ENCODE measurements at regions not wholly inside any gene's neighbourhood (a gene's known extent, or its start where the extent isn't known, plus 50 kb on each side); places are given as distances from the start of the nearest gene placed in this dataset.

DNA sequence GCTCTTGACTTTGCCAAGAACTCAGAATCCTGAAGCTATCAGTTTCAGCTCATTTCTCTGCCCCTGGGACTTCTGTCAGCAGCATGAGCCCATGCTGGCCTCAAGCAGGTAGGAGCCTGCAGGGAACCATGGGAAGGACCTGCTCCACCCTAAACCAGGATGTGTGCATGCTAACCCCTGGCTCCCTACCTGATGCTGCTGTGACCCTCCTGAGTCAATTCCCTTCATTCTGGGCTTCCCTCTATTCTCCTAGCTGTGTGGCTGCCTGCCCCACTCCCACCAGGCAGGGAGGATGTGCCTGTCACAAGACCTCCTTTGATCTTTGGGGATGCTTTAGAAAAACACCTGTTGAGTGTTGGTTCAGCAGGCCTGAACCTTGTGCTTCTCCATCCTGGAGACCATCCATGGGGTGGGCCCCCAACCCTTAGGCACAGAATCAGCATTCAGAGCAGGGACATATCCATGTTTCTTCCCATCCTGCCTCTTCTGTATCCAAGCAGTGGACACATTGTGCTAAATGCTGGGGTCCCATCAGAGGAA lies 117.1 kb upstream of the CCL21 start:
- TF ChIP-seq, protein P1, sequence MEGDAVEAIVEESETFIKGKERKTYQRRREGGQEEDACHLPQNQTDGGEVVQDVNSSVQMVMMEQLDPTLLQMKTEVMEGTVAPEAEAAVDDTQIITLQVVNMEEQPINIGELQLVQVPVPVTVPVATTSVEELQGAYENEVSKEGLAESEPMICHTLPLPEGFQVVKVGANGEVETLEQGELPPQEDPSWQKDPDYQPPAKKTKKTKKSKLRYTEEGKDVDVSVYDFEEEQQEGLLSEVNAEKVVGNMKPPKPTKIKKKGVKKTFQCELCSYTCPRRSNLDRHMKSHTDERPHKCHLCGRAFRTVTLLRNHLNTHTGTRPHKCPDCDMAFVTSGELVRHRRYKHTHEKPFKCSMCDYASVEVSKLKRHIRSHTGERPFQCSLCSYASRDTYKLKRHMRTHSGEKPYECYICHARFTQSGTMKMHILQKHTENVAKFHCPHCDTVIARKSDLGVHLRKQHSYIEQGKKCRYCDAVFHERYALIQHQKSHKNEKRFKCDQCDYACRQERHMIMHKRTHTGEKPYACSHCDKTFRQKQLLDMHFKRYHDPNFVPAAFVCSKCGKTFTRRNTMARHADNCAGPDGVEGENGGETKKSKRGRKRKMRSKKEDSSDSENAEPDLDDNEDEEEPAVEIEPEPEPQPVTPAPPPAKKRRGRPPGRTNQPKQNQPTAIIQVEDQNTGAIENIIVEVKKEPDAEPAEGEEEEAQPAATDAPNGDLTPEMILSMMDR (conservative IDR thresholded peaks at IDR 0.05), result no peak
- no peak for TF ChIP-seq ZFX (IDR thresholded peaks at IDR 0.05)

Data from C4-2B (cell line).